ENCODE measurements at regions not wholly inside any gene's neighbourhood (a gene's known extent, or its start where the extent isn't known, plus 50 kb on each side); places are given as distances from the start of the nearest gene placed in this dataset.

DNA sequence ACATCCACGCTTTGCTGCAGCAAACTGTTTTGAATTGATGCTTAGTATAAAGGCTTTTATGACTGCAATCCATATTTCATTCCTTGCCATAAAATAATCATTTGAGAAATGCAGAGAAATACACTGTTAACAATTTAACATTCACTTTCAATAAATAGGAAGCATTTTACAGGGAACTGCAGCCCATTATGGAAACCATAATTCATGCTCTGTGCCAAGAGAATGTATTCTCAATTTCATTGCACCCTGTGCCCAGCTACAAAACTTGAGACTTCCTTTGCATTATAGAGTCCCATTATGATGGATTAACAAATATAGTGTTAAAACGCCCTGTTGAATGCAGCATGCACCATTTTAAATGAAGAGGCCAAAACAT lies 134.0 kb downstream of the MED10 start:
- TF ChIP-seq, protein P1, sequence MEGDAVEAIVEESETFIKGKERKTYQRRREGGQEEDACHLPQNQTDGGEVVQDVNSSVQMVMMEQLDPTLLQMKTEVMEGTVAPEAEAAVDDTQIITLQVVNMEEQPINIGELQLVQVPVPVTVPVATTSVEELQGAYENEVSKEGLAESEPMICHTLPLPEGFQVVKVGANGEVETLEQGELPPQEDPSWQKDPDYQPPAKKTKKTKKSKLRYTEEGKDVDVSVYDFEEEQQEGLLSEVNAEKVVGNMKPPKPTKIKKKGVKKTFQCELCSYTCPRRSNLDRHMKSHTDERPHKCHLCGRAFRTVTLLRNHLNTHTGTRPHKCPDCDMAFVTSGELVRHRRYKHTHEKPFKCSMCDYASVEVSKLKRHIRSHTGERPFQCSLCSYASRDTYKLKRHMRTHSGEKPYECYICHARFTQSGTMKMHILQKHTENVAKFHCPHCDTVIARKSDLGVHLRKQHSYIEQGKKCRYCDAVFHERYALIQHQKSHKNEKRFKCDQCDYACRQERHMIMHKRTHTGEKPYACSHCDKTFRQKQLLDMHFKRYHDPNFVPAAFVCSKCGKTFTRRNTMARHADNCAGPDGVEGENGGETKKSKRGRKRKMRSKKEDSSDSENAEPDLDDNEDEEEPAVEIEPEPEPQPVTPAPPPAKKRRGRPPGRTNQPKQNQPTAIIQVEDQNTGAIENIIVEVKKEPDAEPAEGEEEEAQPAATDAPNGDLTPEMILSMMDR (IDR thresholded peaks at IDR 0.05) = no peak
- no peak for TF ChIP-seq POLR2A (IDR thresholded peaks at IDR 0.05)
